HepG2 (cell line): ENCODE measurements at regions not wholly inside any gene's neighbourhood (a gene's known extent, or its start where the extent isn't known, plus 50 kb on each side); places are given as distances from the start of the nearest gene placed in this dataset.

ENCODE experiments used
- ATAC-seq: fragments of 200-7000 bp; cut with Tn5 transposase; 3 replicates; pipeline ENCODE4 v1.9.1; 2020; ENCODE audit warnings: mild to moderate bottlenecking, moderate library complexity
- BruUV-seq: library from RNA; stranded (reverse); fragments of 400-500 nt; replicated peaks from 2 replicates; lab custom pipeline; 2021; lab: Mats Ljungman, UMichigan
- CTCF ChIA-PET: fragments of 300-600 bp; formaldehyde crosslinking; extraction: SDS; loops from one replicate; lab custom pipeline; 2021; ENCODE audit warnings: low total read pairs, inconsistent platforms, low intra/inter-chr PET ratio; lab: Yijun Ruan, JAX
- POLR2A ChIA-PET: fragments of 350-600 bp; sonication (Branson Sonifier 250); formaldehyde crosslinking; loops from one replicate; lab custom pipeline; 2020; ENCODE audit warnings: antibody characterized with exemption, inconsistent platforms; lab: Yijun Ruan, JAX
- DNase-seq: peaks from one replicate; pipeline ENCODE4 v3.0.0-alpha.2; 2015; ENCODE audit warnings: low spot score
- FAIRE-seq: peaks from 3 replicates; lab custom pipeline; 2011; peaks lifted over from hg19 to GRCh38; lab: Jason Lieb, UNC
- H2AFZ ChIP-seq: one replicate; pipeline ENCODE4 v1.6.1; 2011; ENCODE audit warnings: low read length, inconsistent platforms
- H3K27ac ChIP-seq: fragments of 300-600 bp; 3 replicates; pipeline ENCODE4 v1.8.0; 2011; ENCODE audit warnings: mixed run types, mild to moderate bottlenecking, mixed read lengths, low read length, inconsistent platforms; ENCODE audit not compliant: insufficient read depth; ENCODE audit errors: extremely low read length
- H3K27me3 ChIP-seq, 2 experiments: fragments of 200-600 bp in 1 of 2; 2 replicates in 1 of 2; 3 replicates in 1 of 2; pipeline versions ENCODE4 v1.6.0 to v1.8.0; 2011; ENCODE audit warnings: low read length in 2 of 2, mild to moderate bottlenecking in 2 of 2, moderate library complexity in 2 of 2, inconsistent platforms in 1 of 2; ENCODE audit not compliant: insufficient read depth in 2 of 2, control insufficient read depth in 1 of 2
- H3K36me3 ChIP-seq, 2 experiments: fragments of 200-600 bp in 1 of 2; replicated peaks in 1 of 2; 2 replicates in 1 of 2; 3 replicates in 1 of 2; pipeline versions ENCODE4 v1.5.1 to v1.8.0; 2011; ENCODE audit warnings: low read length in 2 of 2, inconsistent platforms in 1 of 2; ENCODE audit not compliant: insufficient read depth in 2 of 2, control insufficient read depth in 1 of 2
- H3K4me1 ChIP-seq: 2 replicates; pipeline ENCODE4 v1.5.1; 2012; ENCODE audit warnings: low read length, inconsistent platforms; ENCODE audit not compliant: insufficient read depth
- H3K4me2 ChIP-seq: 2 replicates; pipeline ENCODE4 v1.6.0; 2011; ENCODE audit warnings: low read depth, low read length, inconsistent platforms
- H3K4me3 ChIP-seq, 3 experiments: fragments of 200-600 bp in 1 of 3; sonication (generic), shearing (Covaris generic) in 1 of 3; replicated peaks in 1 of 3; 2 replicates each; pipeline ENCODE4 v1.5.1; 2011 to 2016; ENCODE audit warnings: low read length in 3 of 3, inconsistent platforms in 2 of 3, low read depth in 2 of 3, mild to moderate bottlenecking in 2 of 3, control low read depth in 1 of 3, mixed read lengths in 1 of 3; ENCODE audit not compliant: insufficient read depth in 1 of 3
- H3K79me2 ChIP-seq: one replicate; pipeline ENCODE4 v1.6.1; 2011; ENCODE audit warnings: low read length, inconsistent platforms; ENCODE audit not compliant: insufficient read depth
- H3K9ac ChIP-seq: 2 replicates; pipeline ENCODE4 v1.6.0; 2011; ENCODE audit warnings: mild to moderate bottlenecking, low read depth, low read length, inconsistent platforms; ENCODE audit not compliant: insufficient read depth
- H3K9me3 ChIP-seq: 2 replicates; pipeline ENCODE4 v1.5.1; 2012; ENCODE audit warnings: mild to moderate bottlenecking, low read length
- H4K20me1 ChIP-seq: 2 replicates; pipeline ENCODE4 v1.6.0; 2011; ENCODE audit warnings: inconsistent platforms, mild to moderate bottlenecking, low read length, moderate library complexity; ENCODE audit not compliant: insufficient read depth
- CSRNP2 ChIP-seq: sonication (generic); formaldehyde crosslinking; conservative IDR thresholded peaks from 2 replicates; pipeline ENCODE4 v1.8.0; 2022; ENCODE audit warnings: low read depth, missing genetic modification reagents
- HDAC2 ChIP-seq: sonication (generic); formaldehyde crosslinking; IDR thresholded peaks from 2 replicates; pipeline ENCODE4 v1.4.0; 2020; ENCODE audit warnings: missing genetic modification reagents
- MTA1 ChIP-seq: sonication (generic); formaldehyde crosslinking; IDR thresholded peaks from 2 replicates; pipeline ENCODE4 v1.4.0; 2020; ENCODE audit warnings: missing genetic modification reagents, mild to moderate bottlenecking, borderline replicate concordance
- MZF1 ChIP-seq: sonication (generic); formaldehyde crosslinking; IDR thresholded peaks from 2 replicates; pipeline ENCODE4 v1.8.1; 2023; ENCODE audit warnings: mild to moderate bottlenecking, missing genetic modification reagents, borderline replicate concordance
- PHF20 ChIP-seq: sonication (generic); formaldehyde crosslinking; IDR thresholded peaks from 2 replicates; pipeline ENCODE4 v1.5.0; 2020; ENCODE audit warnings: mild to moderate bottlenecking, missing genetic modification reagents
- RERE ChIP-seq: IDR thresholded peaks from 2 replicates; pipeline ENCODE4 v1.6.1; 2016; ENCODE audit warnings: low read depth, missing genetic modification reagents, missing compliant biosample characterization
- REXO4 ChIP-seq: sonication (generic); formaldehyde crosslinking; IDR thresholded peaks from 2 replicates; pipeline ENCODE4 v1.8.0; 2022; ENCODE audit warnings: missing genetic modification reagents, mild to moderate bottlenecking, borderline replicate concordance
- TSC22D2 ChIP-seq: sonication (generic); formaldehyde crosslinking; IDR thresholded peaks from 2 replicates; pipeline ENCODE4 v1.5.1; 2020; ENCODE audit warnings: missing genetic modification reagents, mild to moderate bottlenecking, borderline replicate concordance
- ZBTB21 ChIP-seq: sonication (generic); formaldehyde crosslinking; IDR thresholded peaks from 2 replicates; pipeline ENCODE4 v1.4.0; 2020; ENCODE audit warnings: missing genetic modification reagents
- ZBTB26 ChIP-seq: IDR thresholded peaks from 2 replicates; pipeline ENCODE4 v1.6.1; 2016; ENCODE audit warnings: missing compliant biosample characterization, missing genetic modification reagents, borderline replicate concordance
- ZFP62 ChIP-seq: sonication (generic); formaldehyde crosslinking; IDR thresholded peaks from 2 replicates; pipeline ENCODE4 v1.4.0; 2020; ENCODE audit warnings: missing genetic modification reagents
- ZNF496 ChIP-seq: sonication (generic); formaldehyde crosslinking; IDR thresholded peaks from 2 replicates; pipeline ENCODE4 v1.8.1; 2023; ENCODE audit warnings: mild to moderate bottlenecking, moderate library complexity, missing genetic modification reagents; ENCODE audit not compliant: insufficient replicate concordance
- WGBS: methylation state at CpG from one replicate; pipeline ENCODE4 v1.1.6; 2017; ENCODE audit warnings: low lambda C conversion rate; 5-methylcytosine and 5-hydroxymethylcytosine counted together
- in situ Hi-C: cut with HindIII; loops from 2 replicates; pipeline ENCODE4 v1.10.0; 2017; ENCODE audit warnings: low pct_unique_long_range_greater_than_20kb; ENCODE audit not compliant: extremely low pct_ligation_motif_present
- intact Hi-C: fragments of 100-400 bp; cut with micrococcal nuclease; formaldehyde crosslinking; loops from one replicate; pipeline ENCODE4 v1.10.0; 2022; ENCODE audit not compliant: unreplicated experiment
- TF ChIP-seq, protein P1 (sequence below): sonication (generic); formaldehyde crosslinking; IDR thresholded peaks from 2 replicates; pipeline ENCODE4 v1.5.1; 2020; ENCODE audit warnings: missing genetic modification reagents, mild to moderate bottlenecking, borderline replicate concordance
- TF ChIP-seq, protein P2 (sequence below): sonication (generic); formaldehyde crosslinking; IDR thresholded peaks from 2 replicates; pipeline ENCODE4 v1.4.0; 2020; ENCODE audit warnings: mild to moderate bottlenecking, missing genetic modification reagents

- Histone ChIP-seq H3K27me3 (no peaks in the 10 kb centered on the region), H3K4me2 (no peak overlapping the region), H3K9ac (no peak overlapping the region), H3K36me3 (no peaks in the 10 kb centered on the region), H2AFZ (no peak overlapping the region), H3K4me3 (no peak overlapping the region), H3K4me1 (no peaks in the 10 kb centered on the region), H3K27ac (no peak overlapping the region), H3K9me3 (peaks cover 84% of the 10 kb centered on the region), H4K20me1 (no peaks in the 10 kb centered on the region), H3K79me2 (no peaks in the 10 kb centered on the region)
- no CpG with 5 or more reads among the region's 1 CpG for WGBS
- ChIA-PET CTCF (no interaction called here), POLR2A (no interaction called here)
- in situ Hi-C loops (no loop called here), intact Hi-C loops (no loop called here)
- no peak for FAIRE-seq
- BruUV-seq, result no TSS peak
- no peak for DNase-seq
- no peak for ATAC-seq
- TF ChIP-seq, protein P1, sequence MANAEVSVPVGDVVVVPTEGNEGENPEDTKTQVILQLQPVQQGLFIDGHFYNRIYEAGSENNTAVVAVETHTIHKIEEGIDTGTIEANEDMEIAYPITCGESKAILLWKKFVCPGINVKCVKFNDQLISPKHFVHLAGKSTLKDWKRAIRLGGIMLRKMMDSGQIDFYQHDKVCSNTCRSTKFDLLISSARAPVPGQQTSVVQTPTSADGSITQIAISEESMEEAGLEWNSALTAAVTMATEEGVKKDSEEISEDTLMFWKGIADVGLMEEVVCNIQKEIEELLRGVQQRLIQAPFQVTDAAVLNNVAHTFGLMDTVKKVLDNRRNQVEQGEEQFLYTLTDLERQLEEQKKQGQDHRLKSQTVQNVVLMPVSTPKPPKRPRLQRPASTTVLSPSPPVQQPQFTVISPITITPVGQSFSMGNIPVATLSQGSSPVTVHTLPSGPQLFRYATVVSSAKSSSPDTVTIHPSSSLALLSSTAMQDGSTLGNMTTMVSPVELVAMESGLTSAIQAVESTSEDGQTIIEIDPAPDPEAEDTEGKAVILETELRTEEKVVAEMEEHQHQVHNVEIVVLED (CRISPR knock-in tag), result no peak
- no peak for TF ChIP-seq MTA1 (CRISPR knock-in tag)
- TF ChIP-seq REXO4, result no peak
- no peak for TF ChIP-seq CSRNP2 (CRISPR knock-in tag)
- TF ChIP-seq, protein P2, sequence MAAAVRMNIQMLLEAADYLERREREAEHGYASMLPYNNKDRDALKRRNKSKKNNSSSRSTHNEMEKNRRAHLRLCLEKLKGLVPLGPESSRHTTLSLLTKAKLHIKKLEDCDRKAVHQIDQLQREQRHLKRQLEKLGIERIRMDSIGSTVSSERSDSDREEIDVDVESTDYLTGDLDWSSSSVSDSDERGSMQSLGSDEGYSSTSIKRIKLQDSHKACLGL (CRISPR knock-in tag), result no peak
- no peak for TF ChIP-seq MZF1 (CRISPR knock-in tag)
- TF ChIP-seq ZBTB26 (CRISPR knock-in tag), result no peak
- TF ChIP-seq PHF20 (CRISPR knock-in tag), result no peak
- no peak for TF ChIP-seq ZNF496 (CRISPR knock-in tag)
- no peak for TF ChIP-seq HDAC2 (CRISPR knock-in tag)
- no peak for TF ChIP-seq RERE (CRISPR knock-in tag)
- TF ChIP-seq TSC22D2 (CRISPR knock-in tag), result no peak
- TF ChIP-seq ZBTB21, result no peak
- TF ChIP-seq ZFP62 (CRISPR knock-in tag), result no peak
These were observed 417.1 kb downstream of the DMRTA1 start for GRCh38 chr9:22863736-22864135.
